ENCODE measurements at regions not wholly inside any gene's neighbourhood (a gene's known extent, or its start where the extent isn't known, plus 50 kb on each side); places are given as distances from the start of the nearest gene placed in this dataset.

DNA sequence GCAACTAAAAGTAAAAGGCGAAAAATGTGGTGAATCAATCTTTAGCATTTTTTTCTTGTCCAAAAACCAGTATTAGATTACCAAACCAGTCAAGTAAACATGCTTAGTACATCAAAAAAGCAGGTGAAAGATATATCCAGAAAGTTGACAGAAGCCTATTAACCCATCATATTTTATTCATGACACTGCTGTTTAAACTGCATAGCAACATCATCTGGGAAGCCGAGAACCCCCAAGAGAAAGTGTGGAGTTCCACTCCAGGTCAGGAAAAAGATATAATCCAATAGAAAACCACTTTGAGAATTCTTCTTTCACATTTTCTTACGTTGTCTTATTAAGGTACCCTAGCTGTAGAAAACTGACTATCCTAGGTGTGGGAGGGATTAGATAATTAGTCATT lies 466.8 kb upstream of the CDH8 start:
- TF ChIP-seq, protein P1, sequence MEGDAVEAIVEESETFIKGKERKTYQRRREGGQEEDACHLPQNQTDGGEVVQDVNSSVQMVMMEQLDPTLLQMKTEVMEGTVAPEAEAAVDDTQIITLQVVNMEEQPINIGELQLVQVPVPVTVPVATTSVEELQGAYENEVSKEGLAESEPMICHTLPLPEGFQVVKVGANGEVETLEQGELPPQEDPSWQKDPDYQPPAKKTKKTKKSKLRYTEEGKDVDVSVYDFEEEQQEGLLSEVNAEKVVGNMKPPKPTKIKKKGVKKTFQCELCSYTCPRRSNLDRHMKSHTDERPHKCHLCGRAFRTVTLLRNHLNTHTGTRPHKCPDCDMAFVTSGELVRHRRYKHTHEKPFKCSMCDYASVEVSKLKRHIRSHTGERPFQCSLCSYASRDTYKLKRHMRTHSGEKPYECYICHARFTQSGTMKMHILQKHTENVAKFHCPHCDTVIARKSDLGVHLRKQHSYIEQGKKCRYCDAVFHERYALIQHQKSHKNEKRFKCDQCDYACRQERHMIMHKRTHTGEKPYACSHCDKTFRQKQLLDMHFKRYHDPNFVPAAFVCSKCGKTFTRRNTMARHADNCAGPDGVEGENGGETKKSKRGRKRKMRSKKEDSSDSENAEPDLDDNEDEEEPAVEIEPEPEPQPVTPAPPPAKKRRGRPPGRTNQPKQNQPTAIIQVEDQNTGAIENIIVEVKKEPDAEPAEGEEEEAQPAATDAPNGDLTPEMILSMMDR (IDR thresholded peaks at IDR 0.05), result no peak
- TF ChIP-seq SIN3A (IDR thresholded peaks at IDR 0.05; ENCODE audit: borderline replicate concordance, insufficient read depth, low read depth, low read length), result no peak
- no peak for TF ChIP-seq POLR2AphosphoS5 (IDR thresholded peaks at IDR 0.05; ENCODE audit: low read depth, low read length)
